ENCODE measurements at regions not wholly inside any gene's neighbourhood (a gene's known extent, or its start where the extent isn't known, plus 50 kb on each side); places are given as distances from the start of the nearest gene placed in this dataset.
A peak's percentile ranks its signal among the peaks of the same experiment; 100 is the strongest.

DNA sequence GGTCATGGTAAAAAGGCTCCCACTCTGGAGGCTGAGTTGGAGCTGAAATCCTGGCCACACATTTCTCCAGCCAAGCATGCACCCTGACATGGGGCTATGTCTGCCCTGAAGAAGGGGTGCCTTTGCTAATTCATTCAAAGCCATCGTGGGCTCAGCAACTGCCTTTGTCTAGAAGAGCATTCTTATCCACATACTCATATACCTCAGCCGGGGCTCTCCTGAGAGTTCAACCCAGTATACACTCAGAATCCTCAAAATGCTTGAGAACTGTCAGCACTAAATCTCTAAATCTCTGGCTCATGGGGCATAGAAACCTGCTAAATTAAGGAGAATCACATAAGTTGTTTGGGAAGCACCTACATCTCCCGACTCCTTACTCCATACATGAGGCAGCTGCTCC lies 89.3 kb downstream of the MRPL32 start:
- Histone ChIP-seq H3K4me1 (no peaks in the 10 kb centered on the region), H3K4me2 (no peak overlapping the region), H2AFZ (replicated peaks) (peak overlapping the region; percentile 38), H3F3A (ENCODE audit: low read depth) (no peaks in the 10 kb centered on the region), H3K9ac (no peak overlapping the region), H3K27ac (no peak overlapping the region), H3K4me3 (no peak overlapping the region), H3K36me3 (no peaks in the 10 kb centered on the region), H3K79me2 (ENCODE audit: low read depth) (no peaks in the 10 kb centered on the region), H3K9me3 (ENCODE audit: low read depth) (no peaks in the 10 kb centered on the region), H4K20me1 (ENCODE audit: low read depth) (no peaks in the 10 kb centered on the region), H3K27me3 (no peaks in the 10 kb centered on the region)
- H3K4me3 Mint-ChIP-seq, result no peak overlapping the region
- TF ChIP-seq EZH2 (IDR thresholded peaks at IDR 0.05), result no peak
- TF ChIP-seq, protein P1, sequence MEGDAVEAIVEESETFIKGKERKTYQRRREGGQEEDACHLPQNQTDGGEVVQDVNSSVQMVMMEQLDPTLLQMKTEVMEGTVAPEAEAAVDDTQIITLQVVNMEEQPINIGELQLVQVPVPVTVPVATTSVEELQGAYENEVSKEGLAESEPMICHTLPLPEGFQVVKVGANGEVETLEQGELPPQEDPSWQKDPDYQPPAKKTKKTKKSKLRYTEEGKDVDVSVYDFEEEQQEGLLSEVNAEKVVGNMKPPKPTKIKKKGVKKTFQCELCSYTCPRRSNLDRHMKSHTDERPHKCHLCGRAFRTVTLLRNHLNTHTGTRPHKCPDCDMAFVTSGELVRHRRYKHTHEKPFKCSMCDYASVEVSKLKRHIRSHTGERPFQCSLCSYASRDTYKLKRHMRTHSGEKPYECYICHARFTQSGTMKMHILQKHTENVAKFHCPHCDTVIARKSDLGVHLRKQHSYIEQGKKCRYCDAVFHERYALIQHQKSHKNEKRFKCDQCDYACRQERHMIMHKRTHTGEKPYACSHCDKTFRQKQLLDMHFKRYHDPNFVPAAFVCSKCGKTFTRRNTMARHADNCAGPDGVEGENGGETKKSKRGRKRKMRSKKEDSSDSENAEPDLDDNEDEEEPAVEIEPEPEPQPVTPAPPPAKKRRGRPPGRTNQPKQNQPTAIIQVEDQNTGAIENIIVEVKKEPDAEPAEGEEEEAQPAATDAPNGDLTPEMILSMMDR (IDR thresholded peaks at IDR 0.05), result no peak
- TF ChIP-seq EZH2phosphoT487 (IDR thresholded peaks at IDR 0.05), result no peak
- H3K4me1 Mint-ChIP-seq, result no peaks in the 10 kb centered on the region
- no peak for DNase-seq (ENCODE audit: low spot score)
- H3K27me3 Mint-ChIP-seq (ENCODE audit: insufficient read depth, low read depth), result no peaks in the 10 kb centered on the region
- no peak overlapping the region for H3K27ac Mint-ChIP-seq
- H3K9me3 Mint-ChIP-seq, result no peaks in the 10 kb centered on the region
- H3K36me3 Mint-ChIP-seq, result no peaks in the 10 kb centered on the region

DNA sequence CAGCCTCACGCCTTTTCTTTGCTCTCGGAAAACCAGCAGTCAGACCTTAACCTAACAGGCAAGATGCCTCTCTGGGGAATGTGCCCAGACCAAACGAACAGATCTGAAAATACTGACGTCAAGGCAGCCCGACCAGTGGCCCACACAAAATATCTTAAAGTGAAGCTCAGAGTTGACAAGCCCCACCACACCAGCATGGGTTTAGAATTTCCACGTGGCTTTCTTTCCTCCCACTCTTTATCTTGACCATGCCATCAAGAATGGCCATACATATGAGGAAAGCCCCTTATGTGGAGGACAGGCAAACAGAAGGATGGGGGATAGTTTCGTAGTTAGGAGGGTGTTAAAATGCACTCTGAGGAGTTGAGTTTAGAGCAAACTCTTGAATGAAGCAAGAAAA lies 89.8 kb downstream of the MRPL32 start:
- Histone ChIP-seq H3K79me2 (ENCODE audit: low read depth) (no peaks in the 10 kb centered on the region), H3K27me3 (no peaks in the 10 kb centered on the region), H4K20me1 (ENCODE audit: low read depth) (no peaks in the 10 kb centered on the region), H3K4me1 (peaks cover 3% of the 10 kb centered on the region), H3K36me3 (no peaks in the 10 kb centered on the region), H3K4me3 (no peak overlapping the region), H3K27ac (no peak overlapping the region), H3K4me2 (no peak overlapping the region), H3K9me3 (ENCODE audit: low read depth) (no peaks in the 10 kb centered on the region), H3K9ac (no peak overlapping the region), H2AFZ (replicated peaks) (no peak overlapping the region), H3F3A (ENCODE audit: low read depth) (no peaks in the 10 kb centered on the region)
- Mint-ChIP-seq H3K9me3 (no peaks in the 10 kb centered on the region), H3K4me1 (no peaks in the 10 kb centered on the region), H3K27me3 (ENCODE audit: insufficient read depth, low read depth) (no peaks in the 10 kb centered on the region), H3K4me3 (no peak overlapping the region), H3K36me3 (no peaks in the 10 kb centered on the region), H3K27ac (no peak overlapping the region)
- TF ChIP-seq, protein P1 (IDR thresholded peaks at IDR 0.05), result no peak
- no peak for TF ChIP-seq EZH2 (IDR thresholded peaks at IDR 0.05)
- no peak for TF ChIP-seq EZH2phosphoT487 (IDR thresholded peaks at IDR 0.05)
- no peak for DNase-seq (ENCODE audit: low spot score)

DNA sequence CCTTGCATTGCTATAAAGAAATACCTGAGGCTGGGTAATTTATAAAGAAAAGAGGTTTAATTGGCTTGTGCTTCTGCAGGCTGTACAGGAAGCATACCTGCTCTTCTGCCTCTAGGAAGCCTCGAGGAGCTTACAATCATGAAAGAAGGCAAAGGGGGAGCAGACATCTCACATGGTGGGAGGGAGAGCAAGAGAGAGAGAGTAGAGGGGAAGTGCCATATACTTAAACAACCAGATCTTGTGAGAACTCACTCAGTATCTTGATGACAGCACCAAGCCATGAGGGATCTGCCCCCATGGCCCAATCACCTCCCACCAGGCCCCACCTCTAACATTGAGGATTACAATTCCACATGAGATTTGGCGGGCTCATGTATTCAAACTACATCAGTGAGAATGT lies 79.1 kb upstream of the HECW1 start:
- Histone ChIP-seq H3K36me3 (no peaks in the 10 kb centered on the region), H3K4me1 (peaks cover 14% of the 10 kb centered on the region), H3K9me3 (ENCODE audit: low read depth) (no peaks in the 10 kb centered on the region), H3K4me3 (no peak overlapping the region), H3K9ac (no peak overlapping the region), H3F3A (ENCODE audit: low read depth) (peaks cover under 1% of the 10 kb centered on the region), H4K20me1 (ENCODE audit: low read depth) (no peaks in the 10 kb centered on the region), H3K27me3 (no peaks in the 10 kb centered on the region), H3K79me2 (ENCODE audit: low read depth) (no peaks in the 10 kb centered on the region), H3K4me2 (no peak overlapping the region), H2AFZ (replicated peaks) (no peak overlapping the region), H3K27ac (no peak overlapping the region)
- H3K4me3 Mint-ChIP-seq, result no peak overlapping the region
- no peak for DNase-seq (ENCODE audit: low spot score)
- TF ChIP-seq EZH2phosphoT487 (IDR thresholded peaks at IDR 0.05) (no peak), EZH2 (IDR thresholded peaks at IDR 0.05) (no peak)
- TF ChIP-seq, protein P1 (IDR thresholded peaks at IDR 0.05), result no peak
- H3K4me1 Mint-ChIP-seq, result peaks cover 6% of the 10 kb centered on the region
- peaks cover 10% of the 10 kb centered on the region for H3K27me3 Mint-ChIP-seq (ENCODE audit: insufficient read depth, low read depth)
- no peak overlapping the region for H3K27ac Mint-ChIP-seq
- H3K36me3 Mint-ChIP-seq, result no peaks in the 10 kb centered on the region
- H3K9me3 Mint-ChIP-seq, result peaks cover 12% of the 10 kb centered on the region
